ENCODE measurements at regions not wholly inside any gene's neighbourhood (a gene's known extent, or its start where the extent isn't known, plus 50 kb on each side); places are given as distances from the start of the nearest gene placed in this dataset.

DNA sequence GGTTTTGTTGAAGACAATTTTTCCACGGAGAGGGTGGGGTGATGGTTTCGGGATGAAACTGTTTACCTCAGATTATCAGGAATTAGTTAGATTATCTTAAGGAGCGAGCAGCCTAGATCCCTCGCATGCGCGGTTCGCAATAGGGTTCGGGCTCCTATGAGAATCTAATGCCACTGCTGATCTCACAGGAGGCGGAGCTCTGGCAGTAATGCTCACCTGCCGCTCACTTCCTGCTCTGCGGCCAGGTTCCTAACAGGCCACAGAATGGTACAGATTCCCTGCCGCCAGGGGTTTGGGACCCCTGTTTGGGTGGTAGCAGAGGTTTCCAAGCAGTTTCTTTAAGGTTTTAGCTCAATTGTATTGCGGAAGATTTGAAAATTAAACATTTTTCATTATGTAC lies 439.8 kb upstream of the OR4E1 start:
- TF ChIP-seq, protein P1, sequence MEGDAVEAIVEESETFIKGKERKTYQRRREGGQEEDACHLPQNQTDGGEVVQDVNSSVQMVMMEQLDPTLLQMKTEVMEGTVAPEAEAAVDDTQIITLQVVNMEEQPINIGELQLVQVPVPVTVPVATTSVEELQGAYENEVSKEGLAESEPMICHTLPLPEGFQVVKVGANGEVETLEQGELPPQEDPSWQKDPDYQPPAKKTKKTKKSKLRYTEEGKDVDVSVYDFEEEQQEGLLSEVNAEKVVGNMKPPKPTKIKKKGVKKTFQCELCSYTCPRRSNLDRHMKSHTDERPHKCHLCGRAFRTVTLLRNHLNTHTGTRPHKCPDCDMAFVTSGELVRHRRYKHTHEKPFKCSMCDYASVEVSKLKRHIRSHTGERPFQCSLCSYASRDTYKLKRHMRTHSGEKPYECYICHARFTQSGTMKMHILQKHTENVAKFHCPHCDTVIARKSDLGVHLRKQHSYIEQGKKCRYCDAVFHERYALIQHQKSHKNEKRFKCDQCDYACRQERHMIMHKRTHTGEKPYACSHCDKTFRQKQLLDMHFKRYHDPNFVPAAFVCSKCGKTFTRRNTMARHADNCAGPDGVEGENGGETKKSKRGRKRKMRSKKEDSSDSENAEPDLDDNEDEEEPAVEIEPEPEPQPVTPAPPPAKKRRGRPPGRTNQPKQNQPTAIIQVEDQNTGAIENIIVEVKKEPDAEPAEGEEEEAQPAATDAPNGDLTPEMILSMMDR (conservative IDR thresholded peaks at IDR 0.05 in 1 of 2, IDR thresholded peaks at IDR 0.05 in 1 of 2; ENCODE audit: extremely low read depth in 1 of 2, insufficient read depth in 1 of 2, low read depth in 1 of 2, low read length in 2 of 2), result no peak
- TF ChIP-seq EZH2 (IDR thresholded peaks at IDR 0.05; ENCODE audit: borderline replicate concordance, low read length), result no peak
